Jurkat, Clone E6-1 (cell line): ENCODE measurements at regions not wholly inside any gene's neighbourhood (a gene's known extent, or its start where the extent isn't known, plus 50 kb on each side); places are given as distances from the start of the nearest gene placed in this dataset.
A peak's percentile ranks its signal among the peaks of the same experiment; 100 is the strongest.
"Not testable (repeated sequence)": the region's sequence is repeated elsewhere in the genome, so short reads cannot be mapped to it uniquely, and the experiment has no call there.

Experiments
- DNase-seq: peaks from one replicate; pipeline ENCODE4 v3.0.0-alpha.2; 2011; ENCODE audit warnings: low read depth, low spot score
- H3K4me3 ChIP-seq: 2 replicates; pipeline ENCODE4 v1.5.1; 2011; ENCODE audit warnings: mild to moderate bottlenecking, low read length, control low read depth, moderate library complexity

DNA sequence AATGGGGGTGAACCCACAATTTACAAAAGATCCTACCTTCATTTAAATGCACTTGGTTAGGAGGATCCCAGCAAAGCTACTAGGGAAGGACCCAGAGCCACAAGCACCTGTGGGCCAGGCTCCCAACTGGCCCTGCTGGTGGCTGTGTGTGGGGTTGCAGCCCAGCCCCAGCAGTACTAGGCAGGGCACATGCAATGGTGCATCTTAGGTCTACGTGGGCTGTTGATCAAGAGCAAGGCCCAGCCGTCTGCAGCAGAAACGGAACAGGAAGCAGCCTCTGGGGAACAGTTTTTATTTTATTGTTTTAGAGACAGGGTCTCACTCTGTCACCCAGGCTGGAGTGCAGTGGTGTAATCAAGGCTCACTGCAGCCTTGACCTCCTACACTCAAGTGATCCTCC is 134.1 kb upstream of the RAB4A start:
- peak; percentile 67 for DNase-seq
- H3K4me3 ChIP-seq = no peak overlapping the region

DNA sequence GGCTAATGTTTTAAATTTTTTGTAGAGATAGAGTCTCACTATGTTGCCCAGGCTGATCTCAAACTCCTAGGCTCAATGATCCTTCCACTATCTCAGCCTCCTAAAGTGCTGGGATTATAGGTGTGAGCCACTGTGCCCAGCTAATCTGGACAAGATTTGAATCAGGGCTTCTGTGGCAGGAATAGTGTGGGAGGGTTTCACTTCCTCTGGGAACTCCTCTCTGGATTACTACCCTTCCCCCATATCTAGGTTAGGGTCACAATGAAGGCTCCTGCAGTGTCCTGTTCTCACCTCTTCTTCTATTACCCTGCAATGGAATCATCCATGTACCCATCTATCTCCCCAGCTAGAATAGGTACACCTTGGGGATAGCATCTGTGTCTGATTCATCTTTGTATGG is 133.6 kb upstream of the RAB4A start:
- no peak overlapping the region for H3K4me3 ChIP-seq
- DNase-seq = no peak

DNA sequence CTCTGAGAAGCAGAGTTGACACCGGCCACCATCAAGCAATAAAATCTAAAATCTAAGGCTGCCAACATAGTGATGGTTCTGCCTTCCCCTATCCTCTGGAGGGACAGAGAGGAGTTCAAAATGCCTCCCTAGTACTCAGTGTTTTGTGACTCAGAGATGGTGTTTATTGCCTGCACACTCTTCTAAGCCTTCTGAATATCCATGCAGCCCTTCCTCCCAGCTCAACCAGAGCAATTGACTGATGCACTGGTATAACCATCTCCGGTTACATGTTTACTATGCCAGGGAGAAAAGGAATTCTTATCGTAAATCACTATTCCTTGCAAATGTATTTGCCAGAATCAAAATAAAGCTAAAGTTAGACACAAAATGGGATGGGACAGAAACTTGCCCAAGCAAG is 132.9 kb upstream of the RAB4A start:
- H3K4me3 ChIP-seq = no peak overlapping the region
- no peak for DNase-seq

DNA sequence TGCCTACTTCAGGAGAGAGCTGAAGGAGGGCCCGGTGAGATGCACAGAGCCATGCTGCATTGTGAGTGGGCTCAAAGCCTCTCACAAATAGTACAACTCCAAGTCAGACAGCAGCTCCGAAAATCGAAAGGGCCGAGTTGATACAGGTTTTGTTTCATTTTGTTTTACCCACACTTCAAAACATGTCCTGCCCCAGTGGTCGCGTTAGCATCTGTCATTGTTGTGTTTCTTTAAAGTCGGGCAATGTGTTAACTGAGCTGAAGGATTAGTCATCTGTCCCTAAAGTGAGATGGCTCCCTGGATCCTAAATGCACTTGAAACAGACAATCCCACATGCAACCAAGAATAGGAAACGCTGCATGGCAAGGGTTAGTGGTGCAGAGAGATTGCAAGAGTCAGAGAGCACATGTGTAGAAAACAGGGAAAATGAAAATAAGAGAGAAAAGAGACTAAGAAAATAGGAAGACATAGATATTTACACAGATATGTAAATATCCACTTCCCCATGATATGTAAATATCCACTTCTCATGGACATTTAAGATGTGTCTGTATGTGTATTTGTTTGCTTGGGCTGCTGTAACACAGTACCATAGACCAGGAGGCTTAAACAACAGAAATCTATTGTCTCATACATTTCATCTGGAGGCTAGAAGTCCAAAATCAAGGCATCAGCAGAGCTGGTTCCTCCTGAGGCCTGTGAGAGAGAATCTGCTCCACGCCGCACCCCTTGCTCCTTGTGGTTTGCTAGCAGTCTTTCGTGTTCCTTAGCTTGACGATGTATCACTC is 131.4 kb upstream of the RAB4A start:
- peak overlapping the region; percentile 19 for H3K4me3 ChIP-seq
- DNase-seq = no peak

DNA sequence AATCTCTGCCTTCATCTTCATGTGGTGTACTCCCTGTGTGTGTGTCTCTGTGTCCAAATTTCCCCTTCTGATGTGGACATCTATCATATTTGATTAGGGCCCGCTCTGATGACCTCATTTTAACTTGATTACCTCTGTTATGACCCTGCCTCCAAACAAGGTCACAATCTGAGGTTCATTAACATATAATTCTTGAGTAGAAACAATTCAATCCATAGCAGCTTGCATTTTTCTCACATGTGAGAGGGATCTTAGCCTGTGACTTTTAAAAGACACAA is 130.9 kb upstream of the RAB4A start:
- no peak for DNase-seq
- H3K4me3 ChIP-seq = no peak overlapping the region

DNA sequence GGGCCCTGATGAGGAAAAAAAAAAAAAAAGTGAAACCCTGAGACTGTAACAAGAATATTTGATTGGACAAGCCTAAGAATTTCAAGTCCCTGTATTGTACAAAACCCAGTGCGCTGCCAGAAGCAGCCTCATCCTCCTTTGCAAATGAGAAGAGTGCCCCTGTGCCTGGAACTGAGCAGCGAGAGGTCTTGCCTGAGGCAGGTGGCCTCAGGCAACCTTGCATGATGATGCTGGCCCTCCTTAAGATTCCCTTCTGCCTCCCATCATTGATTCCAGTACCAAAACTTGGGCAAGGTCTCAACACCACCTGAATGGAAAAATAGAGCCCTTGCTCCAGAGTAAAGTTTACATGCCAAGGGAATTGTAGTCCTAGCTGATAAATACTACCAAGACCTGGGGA is 129.6 kb upstream of the RAB4A start:
- H3K4me3 ChIP-seq = peak overlapping the region; percentile 3
- no peak for DNase-seq

DNA sequence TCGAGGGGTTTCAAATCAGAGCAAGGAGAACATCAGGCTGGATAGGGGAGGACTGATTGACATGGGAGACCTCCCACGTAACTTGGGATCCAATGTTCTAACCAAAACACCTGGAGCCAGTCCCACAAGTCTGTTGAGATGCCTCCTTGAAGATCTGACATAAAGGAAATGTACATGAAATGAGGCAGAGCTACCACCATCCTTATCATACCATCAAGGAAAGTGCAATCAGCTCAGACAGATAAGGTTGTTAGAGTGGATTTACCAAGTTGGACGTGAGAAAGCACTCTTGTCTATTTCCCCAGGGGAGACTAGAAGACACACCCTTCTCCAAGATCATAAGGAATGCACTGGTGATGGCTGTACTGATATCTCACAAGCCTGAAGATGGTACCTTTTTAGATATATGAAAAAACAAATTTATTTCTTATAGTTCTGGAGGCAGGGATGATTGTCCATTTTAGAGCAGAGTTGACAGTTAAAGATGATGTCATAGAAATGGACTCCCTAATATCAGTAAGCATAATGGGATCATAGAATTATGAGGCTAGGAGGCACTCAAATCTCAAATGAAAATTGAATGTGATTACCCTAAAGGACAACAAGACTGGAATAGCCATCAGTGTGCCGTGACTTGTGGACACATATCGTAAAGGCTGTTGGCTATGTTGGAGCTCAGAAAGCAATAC is 129.1 kb upstream of the RAB4A start:
- H3K4me3 ChIP-seq = peak overlapping the region; percentile 3; the same call in 1 of the 2 replicates
- peak; percentile 96 for DNase-seq

DNA sequence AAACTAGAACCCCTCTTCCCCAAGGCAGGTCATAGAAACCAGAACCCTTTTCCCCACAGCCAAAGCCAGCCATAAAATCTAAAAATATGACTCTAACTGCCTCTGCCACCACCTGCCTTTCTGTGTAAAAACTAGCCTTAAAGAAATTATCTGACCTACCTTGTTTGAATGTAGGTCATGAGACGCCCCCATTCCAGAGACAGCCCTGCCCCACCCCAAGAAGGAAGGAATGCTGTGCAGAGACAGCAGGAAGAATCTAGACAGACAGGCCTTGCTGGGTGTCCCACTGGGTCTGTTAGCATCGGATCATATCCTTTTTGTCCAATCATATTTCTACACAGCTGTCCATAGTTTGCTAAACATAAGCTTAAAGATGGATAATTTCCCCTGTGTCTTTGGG is 128.4 kb upstream of the RAB4A start:
- DNase-seq = no peak
- H3K4me3 ChIP-seq = no peak overlapping the region

DNA sequence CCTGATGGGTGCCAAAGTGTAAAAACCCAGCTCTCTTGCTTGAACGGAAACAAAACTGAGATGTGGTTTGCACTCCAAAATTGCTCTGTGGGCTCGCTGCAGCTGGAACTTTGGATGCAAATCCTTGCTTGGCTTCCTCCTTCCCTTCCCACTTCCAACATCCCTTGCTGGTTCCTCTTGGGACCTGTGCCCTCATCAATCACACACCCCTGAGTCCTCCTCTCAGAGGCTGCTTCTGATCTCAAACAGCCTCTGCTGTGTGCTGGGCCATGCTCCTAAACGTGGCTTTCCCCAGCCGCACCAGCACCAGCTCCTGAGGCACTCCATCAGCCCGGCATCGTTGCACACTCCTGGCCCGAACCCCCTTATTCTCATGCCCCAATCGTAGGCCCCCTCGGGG is 124.3 kb upstream of the RAB4A start:
- H3K4me3 ChIP-seq = no peak overlapping the region
- DNase-seq = no peak

DNA sequence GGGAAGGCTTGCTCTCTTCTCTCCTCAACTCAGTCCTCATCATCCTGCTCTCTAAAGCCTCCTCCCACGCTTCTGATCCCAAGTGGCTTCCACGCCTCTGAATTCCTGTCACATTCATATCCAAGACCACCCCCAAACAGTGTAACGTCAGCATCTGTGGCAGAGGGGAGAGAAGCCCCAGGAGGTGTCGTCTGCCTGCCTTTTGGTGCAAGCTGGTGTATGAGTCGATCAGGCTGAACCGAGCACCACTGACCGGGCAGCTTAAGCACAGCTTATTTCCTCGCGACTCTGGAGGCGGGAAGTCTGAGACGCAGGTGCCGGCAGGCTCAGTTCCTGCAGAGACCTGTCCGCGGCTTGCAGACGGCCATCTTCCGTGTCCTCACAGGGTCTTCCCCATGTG is 123.8 kb upstream of the RAB4A start:
- no peak overlapping the region for H3K4me3 ChIP-seq
- DNase-seq = no peak

DNA sequence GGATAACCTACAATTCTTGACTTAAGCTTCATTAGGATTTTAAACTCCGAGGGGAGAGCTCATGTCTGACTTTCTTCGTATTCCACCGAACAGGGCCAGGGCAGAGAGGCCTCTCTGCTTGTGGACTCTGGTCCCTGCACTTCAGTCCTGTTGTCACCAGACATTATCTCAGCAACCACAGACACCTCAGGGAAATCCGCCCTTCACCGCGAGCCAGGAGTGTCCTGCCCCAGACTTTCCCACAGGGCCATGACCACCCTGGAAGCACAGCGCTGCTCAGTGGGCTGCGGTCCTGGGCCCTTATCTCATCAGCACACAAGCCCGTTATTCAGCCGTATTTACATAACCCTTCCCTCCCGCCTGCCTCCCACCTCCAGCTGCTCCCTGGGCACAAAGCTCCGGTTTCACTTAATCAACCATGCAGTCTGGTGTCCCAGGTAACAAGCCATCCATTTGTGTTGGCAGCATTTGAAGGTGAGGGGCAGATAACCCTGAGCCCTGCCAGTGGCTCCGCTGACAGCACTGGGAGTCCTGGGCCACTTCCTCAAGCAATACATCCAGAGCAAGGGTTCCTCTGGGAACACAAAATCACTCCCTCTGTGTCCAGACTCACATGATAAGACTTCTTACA is 122.8 kb upstream of the RAB4A start:
- DNase-seq = peak; percentile 85
- no peak overlapping the region for H3K4me3 ChIP-seq

DNA sequence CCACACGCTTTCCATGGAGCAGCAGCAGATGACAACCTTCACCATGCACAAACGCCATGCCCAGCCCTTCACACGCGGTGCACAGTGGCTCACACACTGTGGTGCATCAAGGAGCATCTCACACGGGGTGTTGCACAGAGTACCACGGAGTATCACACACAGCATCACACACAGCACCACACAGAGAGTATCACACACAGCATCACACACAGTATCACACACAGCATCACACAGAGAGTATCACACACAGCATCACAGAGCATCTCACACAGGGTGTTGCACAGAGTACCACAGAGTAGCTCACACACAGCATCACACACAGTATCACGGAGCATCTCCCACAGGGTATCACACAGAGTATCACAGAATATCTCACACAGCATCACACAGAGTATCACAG is 122.2 kb upstream of the RAB4A start:
- no peak overlapping the region for H3K4me3 ChIP-seq

DNA sequence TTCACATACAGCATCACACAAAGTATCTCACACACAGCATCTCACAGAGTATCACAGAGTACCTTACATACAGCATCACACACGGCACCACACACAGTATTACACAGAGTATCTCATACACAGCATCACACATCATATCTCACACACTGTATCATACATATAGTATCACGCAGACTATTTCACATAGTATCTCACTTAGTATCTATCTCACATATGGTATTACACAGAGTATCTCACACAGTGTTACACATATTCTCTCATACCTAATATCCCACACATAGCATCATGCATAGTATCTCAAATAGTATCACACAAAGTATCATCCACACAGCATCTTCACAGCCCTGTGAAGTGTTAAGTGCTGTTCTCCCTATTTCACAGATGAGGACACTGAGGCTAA is 121.5 kb upstream of the RAB4A start:
- DNase-seq = no peak
- H3K4me3 ChIP-seq = no peak overlapping the region

More for the DNA sequence above, 122.2 kb upstream of the RAB4A start:
- DNase-seq = no peak

DNA sequence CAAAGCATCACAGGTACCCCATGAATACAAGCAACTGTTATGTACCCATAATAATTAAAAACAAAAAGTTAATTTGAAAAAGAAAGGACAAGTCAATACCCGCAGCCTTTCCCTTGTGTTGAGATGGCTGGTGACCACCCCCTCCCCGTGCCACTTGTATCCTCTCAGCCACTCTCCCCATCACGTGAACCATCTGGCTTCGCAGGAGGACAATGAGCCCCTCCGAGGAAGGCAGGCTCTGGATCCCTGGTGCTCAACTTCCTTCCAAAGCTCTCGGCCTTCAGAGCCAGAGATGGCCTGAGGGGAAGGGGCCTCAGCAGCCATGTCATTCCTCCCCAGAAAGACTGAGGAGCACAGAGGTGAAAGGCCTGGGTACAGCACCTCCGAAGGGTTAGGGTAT is 120.4 kb upstream of the RAB4A start:
- H3K4me3 ChIP-seq = no peak overlapping the region
- DNase-seq = no peak

DNA sequence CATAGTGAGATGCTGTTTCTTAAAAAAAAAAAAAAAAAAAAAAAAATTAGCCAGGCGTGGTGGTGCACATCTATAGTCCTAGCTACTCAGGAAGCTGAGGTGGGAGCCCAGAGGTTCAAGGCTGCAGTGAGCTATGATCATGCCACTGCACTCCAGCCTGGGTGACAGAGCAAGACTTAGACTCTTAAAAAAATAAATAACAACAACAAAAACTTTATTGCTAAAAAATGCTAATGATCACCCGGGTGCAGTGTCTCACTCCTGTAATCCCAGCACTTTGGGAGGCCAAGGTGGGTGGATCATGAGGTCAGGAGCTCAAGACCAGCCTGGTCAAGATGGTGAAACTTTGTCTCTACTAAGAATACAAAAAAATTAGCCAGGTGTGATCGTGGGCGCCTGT is 119.5 kb upstream of the RAB4A start:
- not testable (repeated sequence) for DNase-seq, H3K4me3 ChIP-seq

DNA sequence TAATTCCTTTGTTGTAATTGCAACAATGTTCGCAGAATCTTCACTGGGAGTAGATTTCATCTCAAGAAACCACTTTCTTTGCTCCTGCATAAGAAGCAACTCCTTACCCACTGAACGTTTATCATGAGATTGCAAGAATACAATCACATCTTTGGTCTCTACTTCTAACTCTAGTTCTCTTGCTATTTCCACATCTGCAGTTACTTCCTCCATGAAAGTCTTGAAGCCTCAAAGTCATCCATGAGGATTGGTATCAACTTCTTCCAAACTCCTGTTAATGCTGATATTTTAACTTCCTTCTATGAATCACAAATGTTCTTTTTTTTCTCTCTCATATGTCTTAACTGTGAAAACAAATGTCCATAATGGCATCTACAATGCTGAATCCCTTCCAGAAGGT is 118.6 kb upstream of the RAB4A start:
- DNase-seq = no peak
- no peak overlapping the region for H3K4me3 ChIP-seq

DNA sequence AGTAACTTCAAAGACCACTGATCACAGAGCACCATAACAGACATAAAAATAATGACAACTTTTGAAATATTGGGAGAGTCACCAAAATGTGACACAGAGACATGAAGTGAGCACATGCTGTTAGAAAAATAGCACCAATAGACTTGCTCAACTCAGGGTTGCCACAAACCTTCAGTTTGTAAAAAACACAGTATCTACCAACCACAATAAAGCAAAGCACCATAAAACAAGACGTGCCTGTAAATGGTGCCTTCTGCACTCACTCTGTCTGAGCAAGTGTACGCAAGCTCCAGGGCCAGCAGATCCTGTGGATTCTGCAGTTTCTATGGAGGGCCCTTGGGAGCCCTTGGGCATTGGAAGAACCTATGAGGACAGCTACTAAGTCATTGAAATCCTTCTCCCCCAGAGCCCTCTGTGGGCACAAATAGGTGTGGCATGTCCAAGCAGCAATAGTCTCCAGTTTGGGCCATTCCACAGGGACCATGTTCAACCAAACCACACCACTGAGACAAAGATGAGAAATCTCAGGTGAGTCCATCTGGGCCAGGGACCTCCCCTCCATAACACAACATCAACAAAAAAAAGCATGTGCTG is 116.9 kb upstream of the RAB4A start:
- H3K4me3 ChIP-seq = peak overlapping the region; percentile 7
- DNase-seq = peak; percentile 78

DNA sequence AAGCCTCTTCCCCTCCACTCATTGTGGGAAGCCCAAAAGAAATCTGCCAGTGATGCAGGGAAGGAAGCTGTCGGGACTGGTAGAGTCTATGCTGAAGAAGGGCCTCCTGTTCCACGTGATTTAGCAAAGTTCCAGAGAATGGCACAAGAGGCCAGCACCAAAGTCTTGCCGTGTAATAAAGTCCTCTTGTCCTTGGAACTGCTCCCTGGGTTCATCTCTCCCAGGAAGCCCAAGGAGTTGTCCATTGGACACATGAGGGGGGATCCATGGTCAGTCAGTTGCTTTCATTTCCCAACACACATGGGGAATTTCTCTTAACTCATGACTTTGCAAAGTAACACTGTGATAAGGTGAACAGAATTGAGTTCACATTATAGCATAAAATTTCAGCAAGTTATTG is 116.1 kb upstream of the RAB4A start:
- H3K4me3 ChIP-seq = peak overlapping the region; percentile 57
- no peak for DNase-seq

DNA sequence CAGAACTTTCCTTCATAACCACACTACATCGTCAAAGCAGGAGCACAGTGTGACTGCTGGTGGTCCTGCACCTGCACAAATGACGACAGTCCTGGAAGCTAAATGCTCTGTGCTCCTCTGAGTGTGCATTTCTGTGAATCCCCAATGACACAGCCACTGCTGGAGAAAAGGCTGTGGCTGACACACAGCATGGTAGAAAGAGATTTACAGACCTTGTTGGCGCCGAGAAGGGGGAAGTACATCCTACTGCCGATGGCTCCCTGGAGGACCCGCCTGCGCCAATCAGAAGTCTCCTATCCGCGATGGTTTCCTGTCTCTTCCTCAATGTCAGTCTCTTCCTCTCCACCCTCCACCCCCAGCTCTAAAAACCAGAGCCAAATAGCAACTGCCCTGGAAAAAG is 115.4 kb upstream of the RAB4A start:
- DNase-seq = peak; percentile 82
- peak overlapping the region; percentile 57 for H3K4me3 ChIP-seq

DNA sequence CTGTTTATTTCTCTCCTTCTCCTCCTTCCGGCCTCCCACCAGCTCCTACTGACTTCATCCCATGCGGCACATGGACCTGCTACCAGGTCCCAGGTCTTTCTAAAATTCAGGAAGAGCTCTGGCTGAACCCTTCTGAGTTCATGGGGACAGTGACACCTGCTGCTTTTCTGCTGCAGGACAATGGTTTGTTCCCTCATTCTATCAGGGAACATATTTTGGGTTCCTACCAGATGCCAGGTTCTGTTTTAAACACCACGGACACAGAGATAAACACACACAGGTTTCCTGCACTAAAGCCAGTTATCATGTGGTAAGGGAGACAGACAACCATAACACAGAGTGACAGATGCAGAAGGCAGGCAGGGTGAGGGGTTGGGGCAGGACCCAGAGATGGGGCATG is 114.0 kb upstream of the RAB4A start:
- no peak overlapping the region for H3K4me3 ChIP-seq
- DNase-seq = no peak
